DND-41 (cell line): ENCODE measurements at regions not wholly inside any gene's neighbourhood (a gene's known extent, or its start where the extent isn't known, plus 50 kb on each side); places are given as distances from the start of the nearest gene placed in this dataset.

Experiments
- ATAC-seq: fragments of 200-7000 bp; cut with Tn5 transposase; 3 replicates; pipeline ENCODE4 v1.9.1; 2021; ENCODE audit warnings: low read depth; ENCODE audit not compliant: insufficient read depth
- DNase-seq: peaks from one replicate; pipeline ENCODE4 v3.0.0-alpha.2; 2020
- H2AFZ ChIP-seq: 2 replicates; pipeline ENCODE4 v1.6.0; 2012; ENCODE audit warnings: low read depth, low read length
- H3K27ac ChIP-seq: 2 replicates; pipeline ENCODE4 v1.5.1; 2012; ENCODE audit warnings: low read length, inconsistent platforms
- H3K27me3 ChIP-seq: fragments of 200-600 bp; sonication (generic); 2 replicates; pipeline ENCODE4 v1.6.0; 2012; ENCODE audit warnings: low read length, mild to moderate bottlenecking, inconsistent platforms; ENCODE audit not compliant: insufficient read depth, poor library complexity
- H3K36me3 ChIP-seq: 2 replicates; pipeline ENCODE4 v1.5.1; 2012; ENCODE audit warnings: low read length, inconsistent platforms; ENCODE audit not compliant: insufficient read depth
- H3K4me1 ChIP-seq: 2 replicates; pipeline ENCODE4 v1.5.1; 2012; ENCODE audit warnings: mild to moderate bottlenecking, low read length; ENCODE audit not compliant: insufficient read depth
- H3K4me2 ChIP-seq: 2 replicates; pipeline ENCODE4 v1.6.0; 2012; ENCODE audit warnings: mild to moderate bottlenecking, moderate library complexity, low read length, inconsistent platforms; ENCODE audit not compliant: insufficient read depth
- H3K4me3 ChIP-seq, 2 experiments: fragments of 200-600 bp in 1 of 2; shearing (Covaris generic) in 1 of 2; 2 replicates each; pipeline ENCODE4 v1.5.1; 2012 to 2016; ENCODE audit warnings: inconsistent platforms in 2 of 2, low read length in 2 of 2, mild to moderate bottlenecking in 2 of 2, low read depth in 1 of 2, moderate library complexity in 1 of 2
- H3K79me2 ChIP-seq: 2 replicates; pipeline ENCODE4 v1.6.0; 2012; ENCODE audit warnings: low read length, inconsistent platforms; ENCODE audit not compliant: insufficient read depth
- H3K9ac ChIP-seq: 2 replicates; pipeline ENCODE4 v1.6.0; 2012; ENCODE audit warnings: low read depth, mild to moderate bottlenecking, inconsistent platforms, low read length, moderate library complexity
- H3K9me3 ChIP-seq: 2 replicates; pipeline ENCODE4 v1.5.1; 2012; ENCODE audit warnings: low read length, moderate library complexity, mild to moderate bottlenecking, inconsistent platforms; ENCODE audit not compliant: insufficient read depth, severe bottlenecking
- H4K20me1 ChIP-seq: 2 replicates; pipeline ENCODE4 v1.6.0; 2012; ENCODE audit warnings: low read length; ENCODE audit not compliant: insufficient read depth
- EZH2 ChIP-seq: IDR thresholded peaks from 3 replicates; pipeline ENCODE4 v1.6.1; 2012; ENCODE audit warnings: borderline replicate concordance, low read depth, mild to moderate bottlenecking, moderate library complexity, low read length, inconsistent platforms; ENCODE audit not compliant: severe bottlenecking
- TF ChIP-seq, protein P1 (sequence below): IDR thresholded peaks from 2 replicates; pipeline ENCODE4 v1.5.1; 2012; ENCODE audit warnings: borderline replicate concordance, low read length, moderate library complexity, mild to moderate bottlenecking; ENCODE audit not compliant: poor library complexity, severe bottlenecking; ENCODE audit errors: extremely low read depth

DNA sequence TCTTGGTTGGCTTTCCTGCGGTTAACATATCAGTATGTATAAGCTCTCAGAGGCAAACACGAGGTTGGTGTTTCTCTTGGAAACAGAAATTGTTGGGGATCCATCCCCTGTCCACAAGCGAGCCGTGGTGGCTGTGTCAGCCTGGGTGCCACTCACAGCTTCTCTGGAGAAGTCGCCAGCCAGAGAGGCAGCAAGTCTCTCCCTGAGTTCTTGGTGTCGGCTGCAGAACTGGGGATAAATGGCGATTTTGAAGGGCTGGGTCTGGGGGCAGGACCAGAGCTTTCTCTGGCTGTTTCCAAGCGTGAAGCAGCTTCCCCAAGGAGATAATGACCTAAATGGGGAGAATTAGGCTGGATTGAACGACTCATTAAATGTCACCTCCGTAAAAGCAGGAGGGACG lies 335.3 kb downstream of the GLRX3 start:
- DNase-seq, result no peak
- Histone ChIP-seq H4K20me1 (no peaks in the 10 kb centered on the region), H3K27me3 (no peaks in the 10 kb centered on the region), H3K79me2 (no peaks in the 10 kb centered on the region), H3K4me1 (no peaks in the 10 kb centered on the region), H3K36me3 (no peaks in the 10 kb centered on the region), H3K4me3 (no peak overlapping the region), H3K9me3 (peaks cover 10% of the 10 kb centered on the region), H3K27ac (no peak overlapping the region), H3K4me2 (no peak overlapping the region), H3K9ac (no peak overlapping the region), H2AFZ (no peak overlapping the region)
- TF ChIP-seq, protein P1, sequence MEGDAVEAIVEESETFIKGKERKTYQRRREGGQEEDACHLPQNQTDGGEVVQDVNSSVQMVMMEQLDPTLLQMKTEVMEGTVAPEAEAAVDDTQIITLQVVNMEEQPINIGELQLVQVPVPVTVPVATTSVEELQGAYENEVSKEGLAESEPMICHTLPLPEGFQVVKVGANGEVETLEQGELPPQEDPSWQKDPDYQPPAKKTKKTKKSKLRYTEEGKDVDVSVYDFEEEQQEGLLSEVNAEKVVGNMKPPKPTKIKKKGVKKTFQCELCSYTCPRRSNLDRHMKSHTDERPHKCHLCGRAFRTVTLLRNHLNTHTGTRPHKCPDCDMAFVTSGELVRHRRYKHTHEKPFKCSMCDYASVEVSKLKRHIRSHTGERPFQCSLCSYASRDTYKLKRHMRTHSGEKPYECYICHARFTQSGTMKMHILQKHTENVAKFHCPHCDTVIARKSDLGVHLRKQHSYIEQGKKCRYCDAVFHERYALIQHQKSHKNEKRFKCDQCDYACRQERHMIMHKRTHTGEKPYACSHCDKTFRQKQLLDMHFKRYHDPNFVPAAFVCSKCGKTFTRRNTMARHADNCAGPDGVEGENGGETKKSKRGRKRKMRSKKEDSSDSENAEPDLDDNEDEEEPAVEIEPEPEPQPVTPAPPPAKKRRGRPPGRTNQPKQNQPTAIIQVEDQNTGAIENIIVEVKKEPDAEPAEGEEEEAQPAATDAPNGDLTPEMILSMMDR, result no peak
- no peak for TF ChIP-seq EZH2
- no peak for ATAC-seq

DNA sequence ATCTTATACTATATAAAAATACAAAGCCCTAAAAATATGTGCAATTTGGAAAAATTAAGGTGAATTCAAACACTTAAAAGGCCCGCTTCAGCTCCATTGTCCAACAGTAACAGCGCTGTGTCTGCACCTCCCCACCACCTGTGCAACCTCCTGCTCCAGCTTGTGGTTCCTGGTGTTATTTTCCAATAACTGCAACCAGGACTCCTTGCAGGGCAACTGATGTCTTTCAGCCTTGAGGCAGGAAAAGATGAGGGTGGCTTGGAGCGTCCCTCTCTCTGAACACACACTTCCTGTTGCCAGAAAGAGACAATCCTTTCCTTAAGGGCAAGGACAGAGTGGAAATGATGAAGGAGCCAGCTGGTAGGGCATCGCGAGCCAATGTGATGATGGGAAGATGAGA lies 336.0 kb downstream of the GLRX3 start:
- Histone ChIP-seq H4K20me1 (no peaks in the 10 kb centered on the region), H3K9ac (no peak overlapping the region), H3K36me3 (no peaks in the 10 kb centered on the region), H3K9me3 (peaks cover 10% of the 10 kb centered on the region), H3K4me1 (no peaks in the 10 kb centered on the region), H3K27me3 (no peaks in the 10 kb centered on the region), H3K79me2 (no peaks in the 10 kb centered on the region), H3K4me3 (no peak overlapping the region), H3K27ac (no peak overlapping the region), H2AFZ (no peak overlapping the region), H3K4me2 (no peak overlapping the region)
- TF ChIP-seq, protein P1, result no peak
- no peak for TF ChIP-seq EZH2
- no peak for ATAC-seq
- DNase-seq, result no peak

DNA sequence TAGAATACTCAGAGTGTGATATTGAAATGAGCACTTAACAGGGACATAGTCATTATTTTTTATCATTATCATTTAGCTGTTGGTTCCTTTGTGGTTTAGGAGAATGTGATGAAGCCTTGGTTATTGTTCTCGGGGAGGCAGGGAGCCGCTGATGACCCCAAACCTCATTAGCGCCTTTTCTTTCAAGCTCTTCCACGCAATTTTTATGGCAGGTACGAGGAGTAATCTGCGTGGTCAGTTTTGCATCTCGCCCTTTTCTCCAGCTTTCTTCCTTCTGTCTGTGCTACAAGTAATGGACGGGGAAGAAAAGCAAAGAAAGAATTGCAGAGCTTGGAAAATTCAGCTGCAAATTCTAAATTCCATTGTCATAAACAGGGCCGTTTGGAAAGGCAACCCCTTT lies 338.4 kb downstream of the GLRX3 start:
- no peaks in the 10 kb centered on the region for H3K79me2 ChIP-seq
- DNase-seq, result no peak
- TF ChIP-seq, protein P1, result no peak
- TF ChIP-seq EZH2, result no peak
- H3K9me3 ChIP-seq, result no peaks in the 10 kb centered on the region
- H3K27ac ChIP-seq, result no peak overlapping the region
- H4K20me1 ChIP-seq, result no peaks in the 10 kb centered on the region
- H3K4me3 ChIP-seq, result no peak overlapping the region
- H3K9ac ChIP-seq, result no peak overlapping the region
- H3K36me3 ChIP-seq, result no peaks in the 10 kb centered on the region
- H2AFZ ChIP-seq, result no peak overlapping the region
- no peak overlapping the region for H3K4me2 ChIP-seq
- no peaks in the 10 kb centered on the region for H3K4me1 ChIP-seq
- no peak for ATAC-seq
- no peaks in the 10 kb centered on the region for H3K27me3 ChIP-seq

DNA sequence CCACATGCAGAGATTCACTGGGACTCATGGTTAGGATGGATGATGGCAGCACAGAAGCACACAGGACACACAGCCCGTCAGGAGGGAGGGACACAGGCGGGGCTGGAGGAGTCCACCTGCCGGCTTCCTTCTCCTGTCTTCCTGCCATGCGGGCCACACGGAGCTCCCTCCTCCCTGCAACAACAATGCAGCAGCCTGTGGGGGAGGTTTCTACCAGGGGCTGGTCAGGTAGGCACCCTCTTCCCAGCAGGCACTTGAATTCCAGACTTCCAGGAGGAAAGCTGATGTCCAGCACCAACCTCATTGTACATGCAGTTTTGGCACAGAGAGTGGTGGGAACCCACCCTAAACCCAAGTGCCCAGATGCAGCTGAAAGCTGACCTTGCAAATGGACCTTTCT lies 341.2 kb downstream of the GLRX3 start:
- H3K9me3 ChIP-seq, result no peaks in the 10 kb centered on the region
- ATAC-seq, result no peak
- no peaks in the 10 kb centered on the region for H3K79me2 ChIP-seq
- H3K36me3 ChIP-seq, result no peaks in the 10 kb centered on the region
- no peaks in the 10 kb centered on the region for H3K27me3 ChIP-seq
- no peak overlapping the region for H3K4me2 ChIP-seq
- TF ChIP-seq, protein P1, result no peak
- no peak for TF ChIP-seq EZH2
- no peaks in the 10 kb centered on the region for H3K4me1 ChIP-seq
- H4K20me1 ChIP-seq, result no peaks in the 10 kb centered on the region
- no peak for DNase-seq
- no peak overlapping the region for H2AFZ ChIP-seq
- no peak overlapping the region for H3K9ac ChIP-seq
- no peak overlapping the region for H3K27ac ChIP-seq
- H3K4me3 ChIP-seq, result no peak overlapping the region
